Nephron progenitor cell (in vitro differentiated cells): ENCODE measurements at regions not wholly inside any gene's neighbourhood (a gene's known extent, or its start where the extent isn't known, plus 50 kb on each side); places are given as distances from the start of the nearest gene placed in this dataset.

ENCODE experiments used
- DNase-seq: peaks from one replicate; pipeline ENCODE4 v3.0.0; 2021
- H3K27ac Mint-ChIP-seq: 2 replicates; pipeline ENCODE4 v1.8.0; 2021; ENCODE audit warnings: mild to moderate bottlenecking, moderate library complexity, mixed read lengths
- H3K27me3 Mint-ChIP-seq: 2 replicates; pipeline ENCODE4 v1.8.0; 2021; ENCODE audit warnings: mild to moderate bottlenecking, low read depth, mixed read lengths; ENCODE audit not compliant: poor library complexity
- H3K36me3 Mint-ChIP-seq: 2 replicates; pipeline ENCODE4 v1.8.0; 2021; ENCODE audit warnings: low read depth, mixed read lengths
- H3K4me1 Mint-ChIP-seq: 2 replicates; pipeline ENCODE4 v1.8.0; 2021; ENCODE audit warnings: mixed read lengths
- H3K4me3 Mint-ChIP-seq: 2 replicates; pipeline ENCODE4 v1.8.0; 2021; ENCODE audit warnings: mild to moderate bottlenecking, moderate library complexity, mixed read lengths
- H3K9me3 Mint-ChIP-seq: 2 replicates; pipeline ENCODE4 v1.8.0; 2021; ENCODE audit warnings: mild to moderate bottlenecking, moderate library complexity, mixed read lengths
- CTCF ChIP-seq: fragments of 200-600 bp; sonication (generic); IDR thresholded peaks from 2 replicates; pipeline ENCODE4 v1.5.0; 2021; ENCODE audit warnings: antibody characterized with exemption

GRCh38 chr2:12612168-12612567 lies 104.6 kb upstream of the TRIB2 start:
- Mint-ChIP-seq H3K4me1 (peaks cover 17% of the 10 kb centered on the region), H3K27ac (no peak overlapping the region)
- no peak for TF ChIP-seq CTCF

GRCh38 chr2:12612671-12613070 lies 104.1 kb upstream of the TRIB2 start:
- Mint-ChIP-seq H3K36me3 (no peaks in the 10 kb centered on the region), H3K4me3 (no peak overlapping the region), H3K27me3 (peaks cover 9% of the 10 kb centered on the region), H3K27ac (no peak overlapping the region), H3K9me3 (no peaks in the 10 kb centered on the region), H3K4me1 (peaks cover 17% of the 10 kb centered on the region)
- TF ChIP-seq CTCF = no peak
- no peak for DNase-seq

More at GRCh38 chr2:12612168-12612567, 104.6 kb upstream of the TRIB2 start:
- H3K9me3 Mint-ChIP-seq = no peaks in the 10 kb centered on the region
- no peak for DNase-seq
- H3K27me3 Mint-ChIP-seq = peaks cover 9% of the 10 kb centered on the region
- H3K4me3 Mint-ChIP-seq = no peak overlapping the region
- H3K36me3 Mint-ChIP-seq = no peaks in the 10 kb centered on the region

- H3K9me3 Mint-ChIP-seq = no peaks in the 10 kb centered on the region
- peak; percentile 7 for DNase-seq
- H3K27ac Mint-ChIP-seq = peak overlapping the region; percentile 31
- peaks cover 17% of the 10 kb centered on the region for H3K4me1 Mint-ChIP-seq
- TF ChIP-seq CTCF = no peak
- peaks cover 9% of the 10 kb centered on the region for H3K27me3 Mint-ChIP-seq
- H3K36me3 Mint-ChIP-seq = no peaks in the 10 kb centered on the region
- H3K4me3 Mint-ChIP-seq = no peak overlapping the region
Observed at GRCh38 chr2:12613137-12613835, 103.5 kb upstream of the TRIB2 start.

- Mint-ChIP-seq H3K4me3 (no peak overlapping the region), H3K36me3 (no peaks in the 10 kb centered on the region), H3K27ac (no peak overlapping the region), H3K4me1 (peaks cover 17% of the 10 kb centered on the region), H3K9me3 (no peaks in the 10 kb centered on the region), H3K27me3 (peaks cover 6% of the 10 kb centered on the region)
- no peak for TF ChIP-seq CTCF
- DNase-seq = no peak
Observed at GRCh38 chr2:12615509-12615908, 101.2 kb upstream of the TRIB2 start.

- no peaks in the 10 kb centered on the region for H3K36me3 Mint-ChIP-seq
- no peak overlapping the region for H3K4me3 Mint-ChIP-seq
- H3K9me3 Mint-ChIP-seq = no peaks in the 10 kb centered on the region
- DNase-seq = no peak
- peaks cover 17% of the 10 kb centered on the region for H3K4me1 Mint-ChIP-seq
- peaks cover 6% of the 10 kb centered on the region for H3K27me3 Mint-ChIP-seq
- no peak for TF ChIP-seq CTCF
- H3K27ac Mint-ChIP-seq = no peak overlapping the region
Observed at GRCh38 chr2:12616456-12617156, 100.1 kb upstream of the TRIB2 start.
